Mucosa of descending colon (tissue), 3 donors: ENCODE measurements at regions not wholly inside any gene's neighbourhood (a gene's known extent, or its start where the extent isn't known, plus 50 kb on each side); places are given as distances from the start of the nearest gene placed in this dataset.

Source experiments
- ATAC-seq: fragments of 200-7000 bp; cut with Tn5 transposase; one replicate; pipeline ENCODE4 v1.9.1; 2020; ENCODE audit warnings: mild to moderate bottlenecking, moderate library complexity
- DNase-seq, 3 donors: peaks; one replicate each; pipeline ENCODE4 v3.0.0-alpha.2; 2020
- H3K36me3 ChIP-seq: fragments of 200-600 bp; one replicate; pipeline ENCODE4 v1.8.0; 2021; ENCODE audit warnings: low read depth, mild to moderate bottlenecking
- H3K4me1 ChIP-seq: fragments of 200-600 bp; one replicate; pipeline ENCODE4 v1.8.0; 2021; ENCODE audit warnings: low read depth, mild to moderate bottlenecking
- H3K4me3 ChIP-seq: fragments of 200-600 bp; one replicate; pipeline ENCODE4 v1.8.0; 2021; ENCODE audit warnings: mild to moderate bottlenecking
- H3K9me3 ChIP-seq: fragments of 200-600 bp; one replicate; pipeline ENCODE4 v1.8.0; 2021; ENCODE audit warnings: mild to moderate bottlenecking
- CTCF ChIP-seq: fragments of 200-600 bp; IDR thresholded peaks from one replicate; pipeline ENCODE4 v1.8.0; 2022; ENCODE audit warnings: antibody characterized with exemption, mild to moderate bottlenecking
- intact Hi-C, 2 donors: fragments of 100-400 bp; cut with DNase I in 1 of 2; cut with micrococcal nuclease in 1 of 2; formaldehyde crosslinking; loops; one replicate each; pipeline versions ENCODE4 v1.11.0 to v1.11.1; 2022; cut with DNase I, micrococcal nuclease
- donor health status: DM: no; HTN: no; CAD: no; lungs with moderate emphysema.
- donor health status: DM: no; HTN: no; CAD: no.
- donor health status: DM: no; HTN: yes; CAD: no.

- H3K9me3 ChIP-seq, result no peaks in the 10 kb centered on the region
- no peak for TF ChIP-seq CTCF
- H3K4me3 ChIP-seq, result no peak overlapping the region
- no peaks in the 10 kb centered on the region for H3K36me3 ChIP-seq
- intact Hi-C loops, result no loop called here
- DNase-seq (no peak), ATAC-seq (no peak)
- H3K4me1 ChIP-seq, result no peaks in the 10 kb centered on the region
Observed at GRCh38 chr7:121793716-121794115, 79.2 kb upstream of the PTPRZ1 start.

GRCh38 chr7:121777672-121778071, 95.3 kb upstream of the PTPRZ1 start:
- H3K4me3 ChIP-seq, result no peak overlapping the region
- H3K36me3 ChIP-seq, result no peaks in the 10 kb centered on the region
- no peaks in the 10 kb centered on the region for H3K4me1 ChIP-seq
- intact Hi-C loops, result no loop called here
- DNase-seq, result no peak
- no peaks in the 10 kb centered on the region for H3K9me3 ChIP-seq
- no peak for ATAC-seq
- TF ChIP-seq CTCF, result no peak

- no peak for ATAC-seq
- Histone ChIP-seq H3K4me1 (no peaks in the 10 kb centered on the region), H3K4me3 (no peak overlapping the region), H3K36me3 (no peaks in the 10 kb centered on the region), H3K9me3 (no peaks in the 10 kb centered on the region)
- intact Hi-C loops, result no loop called here
- TF ChIP-seq CTCF, result no peak
- DNase-seq, result no peak
Observed at GRCh38 chr7:121774563-121774962, 98.4 kb upstream of the PTPRZ1 start.

- H3K4me3 ChIP-seq, result no peak overlapping the region
- no peaks in the 10 kb centered on the region for H3K4me1 ChIP-seq
- no peaks in the 10 kb centered on the region for H3K9me3 ChIP-seq
- ATAC-seq, result no peak
- no peak for TF ChIP-seq CTCF
- no peak for DNase-seq
- intact Hi-C loops, result no loop called here
- no peaks in the 10 kb centered on the region for H3K36me3 ChIP-seq
Observed at GRCh38 chr7:121766676-121767075, 106.3 kb upstream of the PTPRZ1 start.

- no peak for ATAC-seq
- Histone ChIP-seq H3K4me3 (no peak overlapping the region), H3K9me3 (no peaks in the 10 kb centered on the region), H3K4me1 (no peaks in the 10 kb centered on the region), H3K36me3 (no peaks in the 10 kb centered on the region)
- intact Hi-C loops, result no loop called here
- no peak for DNase-seq
- TF ChIP-seq CTCF, result no peak
Observed at GRCh38 chr7:121761399-121761798, 111.6 kb upstream of the PTPRZ1 start.

DNA sequence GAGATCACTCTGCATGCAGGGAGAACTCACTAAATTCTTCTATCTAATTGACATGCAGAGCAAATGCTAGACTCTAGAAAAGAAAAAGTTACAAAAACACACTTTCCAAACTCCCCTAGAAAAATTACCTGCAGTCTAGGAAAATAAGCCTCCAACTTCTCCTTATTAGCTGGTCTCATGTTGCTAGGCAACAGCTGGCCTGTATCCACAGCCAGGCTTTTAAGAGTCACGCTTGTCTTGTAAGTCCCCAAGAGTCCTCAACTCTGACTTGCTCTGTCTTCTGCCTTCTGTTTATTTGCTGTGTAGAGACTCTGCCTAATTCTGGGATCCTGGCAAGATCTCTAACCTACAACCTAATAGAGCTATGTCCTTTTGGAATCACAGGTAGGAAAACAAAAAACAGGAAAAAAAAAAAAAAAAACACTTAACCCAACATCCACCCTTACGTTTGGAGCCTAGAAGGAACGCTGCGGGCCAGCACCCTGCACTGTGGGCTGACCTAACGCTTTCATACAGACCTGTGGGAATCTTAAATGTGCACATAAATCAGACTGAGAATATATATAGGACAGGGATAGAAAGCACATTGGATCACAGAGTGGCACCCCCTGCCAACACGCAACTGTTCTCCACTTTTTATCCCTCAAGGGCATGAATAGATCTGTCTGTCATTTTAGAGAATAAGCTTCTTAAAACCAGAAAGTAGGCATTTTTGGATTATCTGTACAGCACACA, 117.0 kb upstream of the PTPRZ1 start:
- DNase-seq (no peak), ATAC-seq (no peak)
- no peak overlapping the region for H3K4me3 ChIP-seq
- no peaks in the 10 kb centered on the region for H3K9me3 ChIP-seq
- intact Hi-C loops, result no loop called here
- TF ChIP-seq CTCF, result no peak
- no peaks in the 10 kb centered on the region for H3K36me3 ChIP-seq
- H3K4me1 ChIP-seq, result no peaks in the 10 kb centered on the region
